ENCODE measurements at regions not wholly inside any gene's neighbourhood (a gene's known extent, or its start where the extent isn't known, plus 50 kb on each side); places are given as distances from the start of the nearest gene placed in this dataset.

DNA sequence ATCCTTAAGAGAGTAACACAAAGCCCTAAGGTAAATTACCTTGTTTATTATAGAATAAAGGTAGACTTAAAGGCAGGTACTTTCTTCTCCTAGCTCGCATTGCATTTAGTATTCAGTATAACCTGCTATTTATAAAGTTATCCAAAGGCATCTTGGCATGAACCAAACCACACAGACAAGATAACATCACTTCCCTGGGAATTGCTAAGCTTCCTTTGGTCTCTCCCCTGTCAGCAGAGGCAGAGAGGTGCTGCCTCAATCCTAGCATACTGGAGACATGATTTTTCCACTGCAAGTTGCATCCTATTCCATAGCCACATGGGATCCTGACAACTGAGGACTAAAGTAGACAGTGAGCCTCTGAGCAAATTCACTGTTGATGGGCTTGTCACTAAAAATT lies 101.7 kb upstream of the IL6 start:
- Histone ChIP-seq H3K23me2 (ENCODE audit: low read depth, low read length) (no peaks in the 10 kb centered on the region), H3K36me3 (ENCODE audit: control insufficient read depth in 2 of 4, insufficient read depth in 4 of 4, low read length in 3 of 4) (no peaks in the 10 kb centered on the region), H2AK5ac (ENCODE audit: low read depth, low read length) (no peak overlapping the region), H2BK12ac (ENCODE audit: low read depth, low read length) (no peak overlapping the region), H3K14ac (ENCODE audit: insufficient read length) (no peak overlapping the region), H3K9me3 (ENCODE audit: insufficient read depth in 2 of 2, low read depth in 1 of 2, low read length in 1 of 2) (no peaks in the 10 kb centered on the region), H2BK5ac (ENCODE audit: low read depth, low read length) (no peak overlapping the region), H3K79me2 (ENCODE audit: control insufficient read depth in 1 of 2, insufficient read depth in 2 of 2, low read length in 2 of 2) (no peaks in the 10 kb centered on the region), H4K5ac (ENCODE audit: insufficient read length, low read depth, low read length) (no peak overlapping the region), H3K4me1 (replicated peaks in 1 of 4; ENCODE audit: control insufficient read depth in 3 of 4, insufficient read depth in 4 of 4, low read length in 3 of 4) (0 out of 7 replicates have a peak, but pooled peaks cover 0 to 4% (median 0%) of the 10 kb centered on the region in 4 experiments), H3K9ac (replicated peaks in 1 of 4; ENCODE audit: extremely low read depth in 1 of 4, low read depth in 3 of 4, low read length in 3 of 4) (no peak overlapping the region), H3K79me1 (ENCODE audit: low read depth, low read length) (no peaks in the 10 kb centered on the region), H3K27ac (ENCODE audit: low read depth, low read length) (no peak overlapping the region), H4K20me1 (replicated peaks in 1 of 2; ENCODE audit: control insufficient read depth in 1 of 2, insufficient read depth in 2 of 2, low read length in 2 of 2) (no peaks in the 10 kb centered on the region), H3K4me3 (ENCODE audit: extremely low read depth in 1 of 4, insufficient read depth in 2 of 4, low read depth in 3 of 4, low read length in 4 of 4) (no peak overlapping the region), H3K27me3 (replicated peaks in 1 of 4; ENCODE audit: control insufficient read depth in 3 of 4, extremely low read depth in 1 of 4, insufficient read depth in 3 of 4, low read length in 3 of 4) (no peaks in the 10 kb centered on the region), H3K4me2 (ENCODE audit: insufficient read depth in 1 of 2, low read depth in 2 of 2, low read length in 2 of 2) (no peak overlapping the region), H3K4ac (replicated peaks; ENCODE audit: insufficient read length, low read depth, low read length) (no peak overlapping the region), H2BK120ac (replicated peaks; ENCODE audit: low read depth, low read length) (no peak overlapping the region), H4K8ac (ENCODE audit: extremely low read depth, insufficient read depth, low read length) (no peak overlapping the region), H2BK15ac (ENCODE audit: low read length) (no peak overlapping the region), H3K23ac (ENCODE audit: insufficient read length) (no peak overlapping the region), H4K91ac (replicated peaks; ENCODE audit: insufficient read length, low read length) (no peak overlapping the region), H2BK20ac (ENCODE audit: low read length) (no peak overlapping the region), H3K18ac (ENCODE audit: extremely low read depth, low read length) (no peak overlapping the region), H2AFZ (ENCODE audit: low read length) (no peak overlapping the region), H3K56ac (replicated peaks; ENCODE audit: insufficient read length, low read depth, low read length) (no peak overlapping the region)
- 81% methylated on average over 1 of the region's 1 CpG; no CpG with 5 or more reads in 1 of the 2 experiments for WGBS, 2 experiments (ENCODE audit: extremely low coverage in 1 of 2, insufficient coverage in 1 of 2, insufficient read length in 1 of 2, insufficient replicate concordance in 2 of 2, low coverage in 1 of 2, low lambda C conversion rate in 2 of 2, missing lambda C conversion rate in 1 of 2)
- DNase-seq (ENCODE audit: low read depth in 1 of 2, low spot score in 2 of 2) (no peak), FAIRE-seq (no peak)
- POLR2A ChIA-PET (ENCODE audit: partially characterized antibody) = no interaction called here
- CTCF ChIA-PET (ENCODE audit: partially characterized antibody) = interaction anchor here (1.0 to 1.4 kb wide), 6 partner anchors 9 to 157 kb away, joined by 3 to 5 read pairs (median 4); partner anchors contain the start of gene IL6
- TF ChIP-seq SP2 (IDR thresholded peaks at IDR 0.05; ENCODE audit: low read length) = no peak
- TF ChIP-seq POLR2A (IDR thresholded peaks at IDR 0.05; ENCODE audit: control extremely low read depth in 1 of 2, low read depth in 2 of 2, low read length in 2 of 2) = no peak
- no peak for TF ChIP-seq SIRT6 (IDR thresholded peaks at IDR 0.05; ENCODE audit: low read length)
- TF ChIP-seq GABPA (IDR thresholded peaks at IDR 0.05; ENCODE audit: borderline replicate concordance, insufficient read depth, low read length) = no peak
- no peak for TF ChIP-seq CBX5 (IDR thresholded peaks at IDR 0.05; ENCODE audit: low read depth, low read length)
- TF ChIP-seq SAP30 (IDR thresholded peaks at IDR 0.05; ENCODE audit: insufficient read depth, insufficient replicate concordance, low read length) = no peak
- TF ChIP-seq TBP (IDR thresholded peaks at IDR 0.05; ENCODE audit: low read depth, low read length) = no peak
- TF ChIP-seq CHD2 (IDR thresholded peaks at IDR 0.05; ENCODE audit: low read length) = no peak
- TF ChIP-seq GTF2F1 (IDR thresholded peaks at IDR 0.05; ENCODE audit: borderline replicate concordance, low read depth, low read length) = no peak
- TF ChIP-seq KDM4A (IDR thresholded peaks at IDR 0.05; ENCODE audit: low read depth, low read length, severe bottlenecking) = no peak
- no peak for TF ChIP-seq ZNF274 (IDR thresholded peaks at IDR 0.05; ENCODE audit: borderline replicate concordance, extremely low read depth, low read length)
- TF ChIP-seq TAF7 (optimal IDR thresholded peaks at IDR 0.05; ENCODE audit: borderline replicate concordance, low read depth, low read length) = no peak
- TF ChIP-seq RBBP5 (IDR thresholded peaks at IDR 0.05; ENCODE audit: borderline replicate concordance, low read depth, low read length) = no peak
- no peak for TF ChIP-seq RNF2 (IDR thresholded peaks at IDR 0.05; ENCODE audit: borderline replicate concordance, low read depth, low read length, missing control alignments, poor library complexity, severe bottlenecking)
- TF ChIP-seq CHD1 (IDR thresholded peaks at IDR 0.05; ENCODE audit: low read depth, low read length) = no peak
